Raji (cell line): ENCODE measurements at regions not wholly inside any gene's neighbourhood (a gene's known extent, or its start where the extent isn't known, plus 50 kb on each side); places are given as distances from the start of the nearest gene placed in this dataset.

Source experiments
- POLR2A ChIP-seq: IDR thresholded peaks from 2 replicates; pipeline ENCODE4 v1.6.1; 2011; ENCODE audit warnings: low read depth, low read length, control low read depth; ENCODE audit not compliant: insufficient read depth

DNA sequence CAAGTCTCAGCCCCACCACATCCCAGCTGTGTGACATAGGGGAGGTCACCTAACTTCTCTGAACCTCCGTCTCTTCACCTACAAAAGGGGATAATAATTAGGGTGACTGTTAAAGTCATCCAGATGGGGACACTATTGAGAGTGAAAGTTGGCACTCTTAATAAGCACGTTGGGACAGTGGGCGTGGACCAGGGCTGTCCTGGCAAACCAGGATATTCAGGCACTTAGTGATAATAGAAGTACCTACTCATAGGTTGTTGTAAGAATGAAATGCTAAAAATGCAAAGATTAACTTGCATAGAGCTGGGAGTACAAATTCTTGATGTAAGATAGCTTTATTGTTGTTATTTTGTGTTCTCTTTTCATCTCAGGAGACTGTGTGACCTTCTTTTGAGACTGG, 177.9 kb downstream of the MELK start:
- TF ChIP-seq POLR2A: no peak

- TF ChIP-seq POLR2A: no peak
Measured at GRCh38 chr9:36755019-36755418, 182.3 kb downstream of the MELK start.

GRCh38 chr9:36759141-36759540, 186.4 kb downstream of the MELK start:
- TF ChIP-seq POLR2A: no peak

GRCh38 chr9:36759976-36760375, 187.3 kb downstream of the MELK start:
- TF ChIP-seq POLR2A: no peak

GRCh38 chr9:36760667-36761420, 188.1 kb downstream of the MELK start:
- no peak for TF ChIP-seq POLR2A

GRCh38 chr9:36762958-36763357, 190.3 kb downstream of the MELK start:
- TF ChIP-seq POLR2A: no peak

- no peak for TF ChIP-seq POLR2A
Measured at GRCh38 chr9:36763778-36764177, 191.1 kb downstream of the MELK start.

DNA sequence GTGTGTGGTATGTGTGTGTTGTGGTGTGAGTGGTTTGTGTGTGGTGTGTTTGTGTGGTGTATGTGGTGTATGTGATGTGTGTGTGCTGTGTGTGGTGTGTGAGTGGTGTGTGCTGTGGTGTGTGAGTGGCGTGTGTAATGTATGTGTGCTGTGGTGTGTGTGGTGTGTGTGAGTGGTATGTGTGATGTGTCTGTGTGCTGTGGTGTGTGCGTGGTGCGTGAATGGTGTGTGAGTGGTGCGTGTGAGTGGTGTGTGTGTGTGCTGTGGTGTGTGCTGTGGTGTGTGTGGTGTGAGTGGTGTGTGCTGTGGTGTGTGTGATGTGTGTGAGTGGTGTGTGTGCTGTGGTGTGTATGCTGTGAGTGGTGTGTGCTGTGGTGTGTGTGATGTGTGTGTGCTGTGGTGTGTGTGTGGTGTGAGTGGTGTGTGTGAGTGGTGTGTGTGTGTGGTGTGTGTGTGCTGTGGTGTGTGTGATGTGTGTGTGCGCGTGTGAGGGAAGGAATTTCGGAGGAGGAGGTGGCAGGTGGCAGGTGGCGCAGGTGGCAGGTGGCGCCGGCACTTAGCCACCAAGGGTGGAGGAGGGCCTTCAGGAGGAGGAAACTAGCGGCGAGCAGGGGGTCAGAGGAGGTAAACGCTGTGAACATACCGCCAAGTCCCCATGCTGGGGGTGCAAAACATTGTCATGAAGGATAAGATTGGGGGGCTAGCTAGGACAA, 191.8 kb downstream of the MELK start:
- TF ChIP-seq POLR2A: no peak

DNA sequence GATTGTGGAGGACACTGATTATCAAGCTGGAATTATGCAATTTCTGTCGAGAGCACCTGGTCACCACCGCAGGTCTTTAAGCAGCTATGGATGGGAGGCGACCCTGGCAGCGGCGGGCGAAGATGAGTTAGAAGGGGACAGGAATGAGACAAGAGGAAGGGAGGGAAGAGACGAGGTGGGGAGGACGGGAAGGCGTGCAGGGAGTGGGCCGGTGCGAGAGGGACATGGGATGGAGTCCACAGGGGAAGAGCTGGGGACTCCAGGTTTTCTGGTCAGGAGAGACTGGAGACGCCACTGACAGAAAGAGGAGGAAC, 192.3 kb downstream of the MELK start:
- TF ChIP-seq POLR2A: no peak

GRCh38 chr9:36765468-36766341, 193.0 kb downstream of the MELK start:
- TF ChIP-seq POLR2A: peak; percentile 88

GRCh38 chr9:36768677-36769076, 196.0 kb downstream of the MELK start:
- no peak for TF ChIP-seq POLR2A

DNA sequence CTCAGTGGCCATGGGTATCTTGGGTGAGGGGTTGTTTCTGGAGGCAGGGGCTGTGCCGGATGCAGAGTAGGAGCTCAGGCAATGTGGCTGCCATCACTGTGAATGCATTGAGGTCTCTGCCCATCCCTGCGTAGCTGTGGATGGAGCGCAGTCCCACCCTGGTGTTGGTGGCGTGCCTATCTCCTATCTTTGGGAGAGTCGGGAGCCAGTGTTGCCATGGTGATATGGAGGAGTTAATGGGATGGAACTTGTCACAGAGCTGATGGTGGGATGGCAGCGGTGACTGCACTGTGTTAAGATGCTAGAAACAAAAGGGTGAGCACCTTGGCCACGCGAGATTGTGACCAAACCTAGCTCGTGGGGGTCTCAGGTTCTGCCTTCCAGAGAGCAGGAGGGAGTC, 197.3 kb downstream of the MELK start:
- TF ChIP-seq POLR2A: no peak

DNA sequence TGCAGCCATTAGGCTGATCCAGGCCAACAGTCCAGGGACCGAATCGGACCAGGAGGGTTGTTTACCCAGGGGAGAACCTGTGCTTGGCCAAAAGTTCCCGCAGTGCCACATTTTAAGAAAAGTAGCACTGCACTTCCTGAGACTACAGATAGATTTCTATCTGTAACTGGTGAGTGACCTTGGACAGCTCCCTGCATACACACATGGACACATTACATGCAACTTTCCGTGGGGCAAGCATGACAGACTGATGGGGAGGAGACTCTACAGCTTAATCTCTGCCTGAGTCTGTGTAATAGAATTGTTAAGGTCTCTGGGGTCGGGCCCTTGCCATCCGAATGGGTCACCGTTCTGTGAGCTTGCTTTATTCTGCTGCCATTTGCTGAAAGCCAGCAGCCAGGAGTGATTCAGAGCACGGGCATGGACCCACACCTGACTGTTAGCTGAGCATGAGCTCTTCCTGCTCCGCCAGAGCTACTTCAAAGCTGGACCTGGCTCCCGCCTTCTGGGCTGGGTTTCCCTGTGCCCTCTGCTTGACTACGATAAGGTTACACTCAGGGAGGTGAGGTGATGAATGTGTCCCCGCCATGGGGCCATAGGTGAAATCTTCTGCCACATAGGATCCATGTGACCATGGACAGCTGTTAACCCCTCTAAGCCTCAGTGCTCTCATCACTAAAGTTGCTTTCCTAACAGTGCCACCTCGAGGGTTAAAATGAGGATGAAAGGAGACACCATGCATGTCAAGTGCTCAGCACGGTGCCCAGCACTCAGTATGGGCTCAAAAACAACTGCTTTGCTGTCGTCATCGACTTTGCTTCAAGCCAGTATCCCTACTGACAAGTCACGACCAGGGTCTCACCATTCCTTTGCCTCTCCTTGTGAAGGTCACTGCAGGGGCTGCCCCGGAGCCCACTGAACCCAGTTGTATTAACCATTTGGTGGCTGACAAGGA, 200.0 kb downstream of the MELK start:
- TF ChIP-seq POLR2A: no peak

DNA sequence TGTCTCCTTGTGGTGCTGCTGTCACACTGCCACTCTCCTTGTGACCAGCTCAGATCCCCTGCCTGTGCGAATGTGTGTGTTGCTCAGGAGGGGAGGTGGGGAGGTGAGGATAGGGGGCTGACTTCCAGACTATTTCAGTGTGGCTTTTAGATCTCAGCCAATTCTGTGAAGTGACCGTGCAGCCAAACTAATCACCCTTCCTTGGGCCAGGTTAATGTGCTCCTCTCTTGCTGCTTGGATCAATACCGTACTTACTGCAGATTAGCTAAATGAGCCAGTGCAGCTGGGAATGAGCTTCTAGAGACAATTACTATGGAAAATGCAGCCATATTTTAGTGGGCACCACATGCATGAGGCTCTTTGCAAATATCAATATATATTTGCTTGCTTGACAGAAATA, 206.0 kb downstream of the MELK start:
- no peak for TF ChIP-seq POLR2A

GRCh38 chr9:36779582-36779981, 206.9 kb downstream of the MELK start:
- TF ChIP-seq POLR2A: no peak
